Astrocyte (in vitro differentiated cells and primary cell): ENCODE measurements at regions not wholly inside any gene's neighbourhood (a gene's known extent, or its start where the extent isn't known, plus 50 kb on each side); places are given as distances from the start of the nearest gene placed in this dataset.

Experiments
- CTCF ChIP-seq: IDR thresholded peaks from 2 replicates; pipeline ENCODE4 v1.5.1; 2011; ENCODE audit warnings: low read depth, mild to moderate bottlenecking, inconsistent platforms, low read length, moderate library complexity; ENCODE audit not compliant: insufficient read depth
- EZH2 ChIP-seq: IDR thresholded peaks from 2 replicates; pipeline ENCODE4 v1.6.1; 2012; ENCODE audit warnings: mild to moderate bottlenecking, low read length, inconsistent platforms; ENCODE audit not compliant: insufficient read depth

GRCh38 chr14:56963381-56963780 lies 153.1 kb upstream of the OTX2 start:
- no peak for TF ChIP-seq CTCF
- TF ChIP-seq EZH2 = no peak
